Breast epithelium (tissue), 3 donors: ENCODE measurements at regions not wholly inside any gene's neighbourhood (a gene's known extent, or its start where the extent isn't known, plus 50 kb on each side); places are given as distances from the start of the nearest gene placed in this dataset.

ENCODE experiments used
- CTCF ChIP-seq, 3 donors: fragments of 450-650 bp; IDR thresholded peaks; one replicate each; pipeline ENCODE4 v1.5.1; 2016 to 2017; ENCODE audit warnings: antibody characterized with exemption in 3 of 3, mild to moderate bottlenecking in 3 of 3, moderate library complexity in 3 of 3
- POLR2A ChIP-seq: fragments of 450-650 bp; IDR thresholded peaks from one replicate; pipeline ENCODE4 v1.6.1; 2016; ENCODE audit warnings: antibody characterized with exemption, mild to moderate bottlenecking, moderate library complexity

- TF ChIP-seq POLR2A (no peak), CTCF (IDR thresholded peaks at IDR 0.05) (no peak)
These were observed 394.4 kb upstream of the RORB start for GRCh38 chr9:74102702-74103101.
